ENCODE measurements at regions not wholly inside any gene's neighbourhood (a gene's known extent, or its start where the extent isn't known, plus 50 kb on each side); places are given as distances from the start of the nearest gene placed in this dataset.
"Not testable (repeated sequence)": the region's sequence is repeated elsewhere in the genome, so short reads cannot be mapped to it uniquely, and the experiment has no call there.

GRCh38 chr1:101428562-101428961 is 191.7 kb downstream of the S1PR1 start:
- DNase-seq = no peak

- DNase-seq = no peak
These were observed 195.2 kb downstream of the S1PR1 start for GRCh38 chr1:101431956-101432510.

GRCh38 chr1:101435831-101436511 is 199.2 kb downstream of the S1PR1 start:
- no peak for DNase-seq

- no peak for DNase-seq
These were observed 201.0 kb downstream of the S1PR1 start for GRCh38 chr1:101437800-101438199.

GRCh38 chr1:101438359-101438758 is 201.5 kb downstream of the S1PR1 start:
- DNase-seq = no peak

- no peak for DNase-seq
These were observed 203.7 kb downstream of the S1PR1 start for GRCh38 chr1:101440485-101440884.

- no peak for DNase-seq
These were observed 207.6 kb downstream of the S1PR1 start for GRCh38 chr1:101444381-101444780.

GRCh38 chr1:101444873-101445618 is 208.2 kb downstream of the S1PR1 start:
- DNase-seq = no peak

- no peak for DNase-seq
These were observed 211.2 kb downstream of the S1PR1 start for GRCh38 chr1:101448018-101448417.

- DNase-seq = not testable (repeated sequence)
These were observed 213.9 kb downstream of the S1PR1 start for GRCh38 chr1:101450691-101451090.

GRCh38 chr1:101451888-101452287 is 215.1 kb downstream of the S1PR1 start:
- DNase-seq = no peak

- no peak for DNase-seq
These were observed 216.0 kb downstream of the S1PR1 start for GRCh38 chr1:101452825-101453224.

GRCh38 chr1:101453844-101454243 is 217.0 kb downstream of the S1PR1 start:
- DNase-seq = no peak

- no peak for DNase-seq
These were observed 218.3 kb downstream of the S1PR1 start for GRCh38 chr1:101455166-101455565.

GRCh38 chr1:101460739-101461138 is 223.9 kb downstream of the S1PR1 start:
- DNase-seq = no peak

GRCh38 chr1:101463195-101463594 is 226.4 kb downstream of the S1PR1 start:
- DNase-seq = no peak

- no peak for DNase-seq
These were observed 229.1 kb downstream of the S1PR1 start for GRCh38 chr1:101465941-101466340.

GRCh38 chr1:101474039-101474665 is 237.3 kb downstream of the S1PR1 start:
- no peak for DNase-seq

GRCh38 chr1:101476541-101476940 is 239.7 kb downstream of the S1PR1 start:
- no peak for DNase-seq

- DNase-seq = no peak
These were observed 243.1 kb downstream of the S1PR1 start for GRCh38 chr1:101479945-101480344.

GRCh38 chr1:101482306-101482705 is 245.5 kb downstream of the S1PR1 start:
- no peak for DNase-seq

- no peak for DNase-seq
These were observed 247.3 kb downstream of the S1PR1 start for GRCh38 chr1:101483982-101484688.
